ENCODE measurements at regions not wholly inside any gene's neighbourhood (a gene's known extent, or its start where the extent isn't known, plus 50 kb on each side); places are given as distances from the start of the nearest gene placed in this dataset.

GRCh38 chr11:112485280-112485679 lies 224.6 kb upstream of the PLET1 start:
- TF ChIP-seq NR3C1 (CRISPR knock-in tag; conservative IDR thresholded peaks at IDR 0.05; ENCODE audit: low read depth) (no peak), SP1 (CRISPR knock-in tag; conservative IDR thresholded peaks at IDR 0.05) (no peak), E2F1 (CRISPR knock-in tag; IDR thresholded peaks at IDR 0.05) (no peak), MAX (CRISPR knock-in tag; IDR thresholded peaks at IDR 0.05) (no peak), EMX1 (CRISPR knock-in tag; IDR thresholded peaks at IDR 0.05) (no peak), NFYB (CRISPR knock-in tag; conservative IDR thresholded peaks at IDR 0.05; ENCODE audit: low read depth) (no peak)

All from WTC11 (cell line).